ENCODE measurements at regions not wholly inside any gene's neighbourhood (a gene's known extent, or its start where the extent isn't known, plus 50 kb on each side); places are given as distances from the start of the nearest gene placed in this dataset.

DNA sequence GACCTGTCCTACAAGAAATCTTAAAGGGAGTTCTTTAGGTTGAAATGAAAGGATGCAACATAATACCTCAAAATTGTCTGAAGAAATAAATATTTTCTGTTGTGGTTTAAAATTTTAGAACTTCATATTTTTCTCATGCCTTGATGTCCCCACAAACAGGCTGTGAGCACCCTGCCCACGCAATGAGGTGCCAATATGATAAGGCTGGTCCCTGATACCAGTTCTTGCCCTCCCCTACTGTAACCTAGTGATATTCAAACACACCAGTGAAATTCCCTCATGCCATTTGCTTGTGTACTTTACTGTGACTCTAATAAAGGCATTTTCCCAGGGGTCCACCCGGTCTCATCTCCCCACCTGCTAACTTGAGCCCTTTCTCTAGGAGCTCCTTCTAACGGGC lies 67.3 kb upstream of the SIRPG start:
- TF ChIP-seq, protein P1, sequence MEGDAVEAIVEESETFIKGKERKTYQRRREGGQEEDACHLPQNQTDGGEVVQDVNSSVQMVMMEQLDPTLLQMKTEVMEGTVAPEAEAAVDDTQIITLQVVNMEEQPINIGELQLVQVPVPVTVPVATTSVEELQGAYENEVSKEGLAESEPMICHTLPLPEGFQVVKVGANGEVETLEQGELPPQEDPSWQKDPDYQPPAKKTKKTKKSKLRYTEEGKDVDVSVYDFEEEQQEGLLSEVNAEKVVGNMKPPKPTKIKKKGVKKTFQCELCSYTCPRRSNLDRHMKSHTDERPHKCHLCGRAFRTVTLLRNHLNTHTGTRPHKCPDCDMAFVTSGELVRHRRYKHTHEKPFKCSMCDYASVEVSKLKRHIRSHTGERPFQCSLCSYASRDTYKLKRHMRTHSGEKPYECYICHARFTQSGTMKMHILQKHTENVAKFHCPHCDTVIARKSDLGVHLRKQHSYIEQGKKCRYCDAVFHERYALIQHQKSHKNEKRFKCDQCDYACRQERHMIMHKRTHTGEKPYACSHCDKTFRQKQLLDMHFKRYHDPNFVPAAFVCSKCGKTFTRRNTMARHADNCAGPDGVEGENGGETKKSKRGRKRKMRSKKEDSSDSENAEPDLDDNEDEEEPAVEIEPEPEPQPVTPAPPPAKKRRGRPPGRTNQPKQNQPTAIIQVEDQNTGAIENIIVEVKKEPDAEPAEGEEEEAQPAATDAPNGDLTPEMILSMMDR (IDR thresholded peaks at IDR 0.05), result no peak
- no peak for TF ChIP-seq POLR2A (IDR thresholded peaks at IDR 0.05)
